Parathyroid adenoma (tissue), 2 donors: ENCODE measurements at regions not wholly inside any gene's neighbourhood (a gene's known extent, or its start where the extent isn't known, plus 50 kb on each side); places are given as distances from the start of the nearest gene placed in this dataset.
A peak's percentile ranks its signal among the peaks of the same experiment; 100 is the strongest.

Source experiments
- H2AFZ ChIP-seq: fragments of 300-600 bp; sonication (generic); one replicate; pipeline ENCODE4 v1.7.0; 2017; ENCODE audit warnings: antibody characterized with exemption, mild to moderate bottlenecking
- H3K27ac ChIP-seq: fragments of 300-600 bp; sonication (generic); one replicate; pipeline ENCODE4 v1.7.0; 2017
- H3K27me3 ChIP-seq: fragments of 300-600 bp; sonication (generic); one replicate; pipeline ENCODE4 v1.7.0; 2017; ENCODE audit warnings: low read length; ENCODE audit not compliant: control insufficient read depth, insufficient read depth
- H3K36me3 ChIP-seq: fragments of 300-600 bp; sonication (generic); one replicate; pipeline ENCODE4 v1.7.0; 2017; ENCODE audit warnings: low read length; ENCODE audit not compliant: control insufficient read depth, insufficient read depth
- H3K4me1 ChIP-seq: fragments of 300-600 bp; sonication (generic); one replicate; pipeline ENCODE4 v1.7.0; 2017; ENCODE audit warnings: control low read depth
- H3K4me2 ChIP-seq: fragments of 300-600 bp; sonication (generic); one replicate; pipeline ENCODE4 v1.7.0; 2017; ENCODE audit warnings: low read length
- H3K4me3 ChIP-seq: fragments of 300-600 bp; sonication (generic); one replicate; pipeline ENCODE4 v1.7.0; 2017; ENCODE audit warnings: low read depth, low read length
- H3K79me2 ChIP-seq: fragments of 300-600 bp; sonication (generic); one replicate; pipeline ENCODE4 v1.7.0; 2017; ENCODE audit warnings: control low read depth
- H3K9ac ChIP-seq: fragments of 300-600 bp; sonication (generic); one replicate; pipeline ENCODE4 v1.7.0; 2017; ENCODE audit warnings: mild to moderate bottlenecking
- H3K9me3 ChIP-seq: fragments of 300-600 bp; sonication (generic); one replicate; pipeline ENCODE4 v1.7.0; 2017; ENCODE audit warnings: low read length; ENCODE audit not compliant: control insufficient read depth
- CTCF ChIP-seq: fragments of 300-600 bp; sonication (generic); IDR thresholded peaks from one replicate; pipeline ENCODE4 v1.7.0; 2017; ENCODE audit warnings: antibody characterized with exemption, mild to moderate bottlenecking
- donor health status: primary hyperparathyroidism.

GRCh38 chrX:39679497-39680157, 418.1 kb downstream of the BCOR start:
- Histone ChIP-seq H3K4me3 (no peak overlapping the region), H3K27ac (no peak overlapping the region), H3K27me3 (no peaks in the 10 kb centered on the region), H3K4me2 (no peak overlapping the region), H3K9me3 (no peaks in the 10 kb centered on the region), H2AFZ (no peak overlapping the region), H3K9ac (no peak overlapping the region), H3K4me1 (no peaks in the 10 kb centered on the region), H3K79me2 (no peaks in the 10 kb centered on the region), H3K36me3 (no peaks in the 10 kb centered on the region)
- no peak for TF ChIP-seq CTCF

- Histone ChIP-seq H3K4me3 (no peak overlapping the region), H3K79me2 (no peaks in the 10 kb centered on the region), H3K4me1 (no peaks in the 10 kb centered on the region), H3K9me3 (no peaks in the 10 kb centered on the region), H3K9ac (no peak overlapping the region), H3K27ac (no peak overlapping the region), H3K27me3 (no peaks in the 10 kb centered on the region), H3K36me3 (no peaks in the 10 kb centered on the region), H2AFZ (no peak overlapping the region), H3K4me2 (no peak overlapping the region)
- no peak for TF ChIP-seq CTCF
Observed at GRCh38 chrX:39681885-39682284, 415.9 kb downstream of the BCOR start.

GRCh38 chrX:39682778-39683177, 415.0 kb downstream of the BCOR start:
- H3K27ac ChIP-seq, result no peak overlapping the region
- no peaks in the 10 kb centered on the region for H3K36me3 ChIP-seq
- H3K27me3 ChIP-seq, result no peaks in the 10 kb centered on the region
- H3K4me2 ChIP-seq, result no peak overlapping the region
- H3K79me2 ChIP-seq, result no peaks in the 10 kb centered on the region
- no peak overlapping the region for H3K4me3 ChIP-seq
- no peak overlapping the region for H3K9ac ChIP-seq
- no peak for TF ChIP-seq CTCF
- no peaks in the 10 kb centered on the region for H3K9me3 ChIP-seq
- H3K4me1 ChIP-seq, result no peaks in the 10 kb centered on the region
- no peak overlapping the region for H2AFZ ChIP-seq

- no peak overlapping the region for H3K4me3 ChIP-seq
- no peak overlapping the region for H3K27ac ChIP-seq
- H3K4me2 ChIP-seq, result peak overlapping the region; percentile 49
- no peak overlapping the region for H3K9ac ChIP-seq
- no peak for TF ChIP-seq CTCF
- no peaks in the 10 kb centered on the region for H3K4me1 ChIP-seq
- H3K9me3 ChIP-seq, result no peaks in the 10 kb centered on the region
- H3K36me3 ChIP-seq, result no peaks in the 10 kb centered on the region
- H3K79me2 ChIP-seq, result no peaks in the 10 kb centered on the region
- peak overlapping the region; percentile 29 for H2AFZ ChIP-seq
- no peaks in the 10 kb centered on the region for H3K27me3 ChIP-seq
Observed at GRCh38 chrX:39688219-39688575, 409.6 kb downstream of the BCOR start.
